Lower lobe of right lung (tissue), 2 donors: ENCODE measurements at regions not wholly inside any gene's neighbourhood (a gene's known extent, or its start where the extent isn't known, plus 50 kb on each side); places are given as distances from the start of the nearest gene placed in this dataset.
A peak's percentile ranks its signal among the peaks of the same experiment; 100 is the strongest.

Experiments used
- ATAC-seq, 2 donors: fragments of 200-7000 bp; cut with Tn5 transposase; one replicate each; pipeline ENCODE4 v1.9.1; 2020 to 2022; ENCODE audit warnings: mild to moderate bottlenecking in 2 of 2, moderate library complexity in 2 of 2
- DNase-seq: peaks from one replicate; pipeline ENCODE4 v3.0.0-alpha.2; 2020
- H3K27ac ChIP-seq: fragments of 200-600 bp; one replicate; pipeline ENCODE4 v1.8.0; 2022
- H3K27me3 ChIP-seq: fragments of 200-600 bp; one replicate; pipeline ENCODE4 v1.8.0; 2022; ENCODE audit warnings: low read depth
- H3K36me3 ChIP-seq: fragments of 200-600 bp; one replicate; pipeline ENCODE4 v1.8.0; 2022; ENCODE audit warnings: mild to moderate bottlenecking
- H3K4me1 ChIP-seq: fragments of 200-600 bp; one replicate; pipeline ENCODE4 v1.8.0; 2022
- H3K4me3 ChIP-seq: fragments of 200-600 bp; one replicate; pipeline ENCODE4 v1.8.0; 2022; ENCODE audit warnings: mild to moderate bottlenecking
- H3K9me3 ChIP-seq: fragments of 200-600 bp; one replicate; pipeline ENCODE4 v1.8.0; 2022
- intact Hi-C: fragments of 100-400 bp; cut with DNase I; formaldehyde crosslinking; loops from one replicate; pipeline ENCODE4 v1.11.0; 2022
- TF ChIP-seq, protein P1 (sequence below): fragments of 200-600 bp; IDR thresholded peaks from one replicate; pipeline ENCODE4 v1.8.0; 2022; ENCODE audit warnings: antibody characterized with exemption, mild to moderate bottlenecking
- donor health status: DM: no; HTN: yes; CAD: no; lungs with severe emphysema.

DNA sequence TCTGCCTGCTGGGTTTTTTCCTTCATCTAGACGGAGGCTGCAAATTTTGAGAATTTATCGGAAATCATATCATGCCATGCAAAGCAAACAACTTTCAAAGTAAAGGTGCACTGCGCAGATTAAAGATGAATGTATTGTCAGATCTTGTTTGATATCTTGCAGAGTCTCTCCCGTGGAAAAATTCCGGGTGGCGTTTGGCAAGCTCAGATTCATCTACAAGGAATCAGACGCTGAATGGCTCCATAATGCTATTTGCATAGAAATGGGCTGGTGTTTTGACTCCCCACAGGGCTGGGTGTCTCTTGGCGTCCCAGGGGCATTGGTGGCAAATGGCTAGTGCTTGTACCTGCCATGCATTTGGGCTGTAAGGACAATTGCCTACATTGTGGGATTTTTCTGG is 274.0 kb downstream of the VRK1 start:
- H3K27me3 ChIP-seq = peaks cover 7% of the 10 kb centered on the region
- TF ChIP-seq, protein P1, sequence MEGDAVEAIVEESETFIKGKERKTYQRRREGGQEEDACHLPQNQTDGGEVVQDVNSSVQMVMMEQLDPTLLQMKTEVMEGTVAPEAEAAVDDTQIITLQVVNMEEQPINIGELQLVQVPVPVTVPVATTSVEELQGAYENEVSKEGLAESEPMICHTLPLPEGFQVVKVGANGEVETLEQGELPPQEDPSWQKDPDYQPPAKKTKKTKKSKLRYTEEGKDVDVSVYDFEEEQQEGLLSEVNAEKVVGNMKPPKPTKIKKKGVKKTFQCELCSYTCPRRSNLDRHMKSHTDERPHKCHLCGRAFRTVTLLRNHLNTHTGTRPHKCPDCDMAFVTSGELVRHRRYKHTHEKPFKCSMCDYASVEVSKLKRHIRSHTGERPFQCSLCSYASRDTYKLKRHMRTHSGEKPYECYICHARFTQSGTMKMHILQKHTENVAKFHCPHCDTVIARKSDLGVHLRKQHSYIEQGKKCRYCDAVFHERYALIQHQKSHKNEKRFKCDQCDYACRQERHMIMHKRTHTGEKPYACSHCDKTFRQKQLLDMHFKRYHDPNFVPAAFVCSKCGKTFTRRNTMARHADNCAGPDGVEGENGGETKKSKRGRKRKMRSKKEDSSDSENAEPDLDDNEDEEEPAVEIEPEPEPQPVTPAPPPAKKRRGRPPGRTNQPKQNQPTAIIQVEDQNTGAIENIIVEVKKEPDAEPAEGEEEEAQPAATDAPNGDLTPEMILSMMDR = no peak
- no peak overlapping the region for H3K27ac ChIP-seq
- ATAC-seq (no peak), DNase-seq (no peak)
- no peaks in the 10 kb centered on the region for H3K36me3 ChIP-seq
- no peak overlapping the region for H3K4me3 ChIP-seq
- intact Hi-C loops = no loop called here
- no peaks in the 10 kb centered on the region for H3K9me3 ChIP-seq
- no peaks in the 10 kb centered on the region for H3K4me1 ChIP-seq

DNA sequence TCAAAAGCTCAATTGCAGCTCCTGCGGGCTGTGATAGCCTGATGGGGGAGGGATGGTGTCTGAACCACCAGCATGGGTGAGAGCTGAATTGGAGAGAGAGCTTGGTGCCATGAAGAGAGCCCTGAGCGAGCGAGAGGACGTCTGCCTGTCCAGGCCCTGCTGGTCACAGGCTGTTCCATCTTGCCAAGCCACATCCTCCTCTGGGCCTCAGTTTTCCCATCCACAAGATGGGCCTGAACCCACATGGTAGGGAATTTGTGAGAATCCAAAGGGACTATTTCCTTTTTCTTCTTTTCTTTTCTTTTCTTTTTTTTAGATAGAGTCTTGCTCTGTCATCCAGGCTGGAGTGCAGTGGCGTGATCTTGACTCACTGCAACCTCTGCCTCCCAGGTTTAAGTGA is 276.4 kb downstream of the VRK1 start:
- DNase-seq = no peak
- Histone ChIP-seq H3K4me3 (no peak overlapping the region), H3K36me3 (no peaks in the 10 kb centered on the region), H3K9me3 (no peaks in the 10 kb centered on the region), H3K27me3 (peaks cover 15% of the 10 kb centered on the region), H3K27ac (no peak overlapping the region), H3K4me1 (no peaks in the 10 kb centered on the region)
- no peak for ATAC-seq
- intact Hi-C loops = no loop called here
- TF ChIP-seq, protein P1 = no peak

DNA sequence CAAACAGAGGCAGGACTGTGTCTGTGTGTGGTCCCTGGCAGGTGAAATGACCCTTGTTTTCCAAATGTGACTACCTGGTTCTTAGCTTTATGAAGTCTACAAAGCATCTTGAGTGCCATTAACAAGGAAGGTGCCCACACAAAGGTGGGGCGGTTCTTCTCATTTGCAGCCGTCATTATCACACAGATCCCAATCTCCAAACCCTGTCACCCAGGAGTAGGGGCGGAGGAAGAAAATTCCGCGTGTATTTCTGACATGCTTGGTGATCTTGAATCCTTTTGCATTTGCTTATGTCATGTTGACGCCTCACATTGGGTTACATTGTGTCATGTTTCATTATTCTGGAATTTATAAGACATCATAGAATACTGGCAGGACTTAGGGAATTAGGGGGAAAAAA is 277.3 kb downstream of the VRK1 start:
- TF ChIP-seq, protein P1 = no peak
- DNase-seq = no peak
- H3K27me3 ChIP-seq = peaks cover 15% of the 10 kb centered on the region
- no peak for ATAC-seq
- intact Hi-C loops = no loop called here
- no peaks in the 10 kb centered on the region for H3K36me3 ChIP-seq
- H3K4me1 ChIP-seq = no peaks in the 10 kb centered on the region
- H3K9me3 ChIP-seq = no peaks in the 10 kb centered on the region
- no peak overlapping the region for H3K27ac ChIP-seq
- no peak overlapping the region for H3K4me3 ChIP-seq

DNA sequence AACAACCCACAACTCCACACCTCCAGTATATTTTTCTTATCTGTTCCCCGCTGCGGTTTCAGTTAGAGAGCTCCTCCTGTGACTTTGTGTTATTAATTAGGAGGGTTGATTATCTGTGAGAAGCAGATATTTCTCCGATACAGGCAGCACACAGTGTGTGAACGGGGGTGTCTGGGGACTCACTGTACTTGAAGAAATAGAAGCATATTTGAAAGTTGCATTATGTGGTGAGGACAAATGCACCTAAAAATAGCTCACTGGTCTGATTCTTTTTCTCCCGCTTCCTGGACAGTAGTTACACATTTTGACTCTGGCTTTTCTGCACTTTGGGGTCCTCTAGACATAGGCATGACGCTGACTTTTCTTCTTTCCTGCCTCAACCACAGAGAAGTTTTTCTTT is 277.7 kb downstream of the VRK1 start:
- no peaks in the 10 kb centered on the region for H3K4me1 ChIP-seq
- H3K27ac ChIP-seq = no peak overlapping the region
- intact Hi-C loops = no loop called here
- no peak overlapping the region for H3K4me3 ChIP-seq
- H3K9me3 ChIP-seq = no peaks in the 10 kb centered on the region
- no peak for DNase-seq
- TF ChIP-seq, protein P1 = no peak
- no peak for ATAC-seq
- no peaks in the 10 kb centered on the region for H3K36me3 ChIP-seq
- H3K27me3 ChIP-seq = peaks cover 15% of the 10 kb centered on the region

DNA sequence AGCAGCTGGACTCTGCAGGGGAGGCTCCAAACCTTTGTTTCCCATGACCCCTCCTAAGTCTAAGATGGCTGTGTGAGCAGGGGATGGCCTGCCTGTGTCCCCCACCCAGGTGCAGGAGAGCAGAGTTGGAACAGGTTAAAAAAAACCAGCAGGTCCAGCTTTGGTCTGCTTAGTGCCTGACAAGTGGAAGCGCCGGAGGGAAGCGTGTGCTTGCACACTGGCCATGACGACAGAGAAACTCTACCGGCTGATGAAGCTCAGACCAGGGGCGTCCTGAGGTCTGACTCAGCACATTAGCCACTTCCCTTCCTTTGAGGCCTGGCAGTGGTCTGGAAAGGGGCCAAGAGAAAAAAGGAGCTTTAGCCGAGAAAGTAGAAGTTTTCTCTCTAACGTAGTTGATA is 280.1 kb downstream of the VRK1 start:
- TF ChIP-seq, protein P1 = no peak
- peak; percentile 40 to 80 for ATAC-seq
- Histone ChIP-seq H3K27me3 (peaks cover 15% of the 10 kb centered on the region), H3K27ac (no peak overlapping the region), H3K9me3 (no peaks in the 10 kb centered on the region), H3K36me3 (no peaks in the 10 kb centered on the region), H3K4me1 (no peaks in the 10 kb centered on the region), H3K4me3 (no peak overlapping the region)
- DNase-seq = peak; percentile 47
- intact Hi-C loops = no loop called here

DNA sequence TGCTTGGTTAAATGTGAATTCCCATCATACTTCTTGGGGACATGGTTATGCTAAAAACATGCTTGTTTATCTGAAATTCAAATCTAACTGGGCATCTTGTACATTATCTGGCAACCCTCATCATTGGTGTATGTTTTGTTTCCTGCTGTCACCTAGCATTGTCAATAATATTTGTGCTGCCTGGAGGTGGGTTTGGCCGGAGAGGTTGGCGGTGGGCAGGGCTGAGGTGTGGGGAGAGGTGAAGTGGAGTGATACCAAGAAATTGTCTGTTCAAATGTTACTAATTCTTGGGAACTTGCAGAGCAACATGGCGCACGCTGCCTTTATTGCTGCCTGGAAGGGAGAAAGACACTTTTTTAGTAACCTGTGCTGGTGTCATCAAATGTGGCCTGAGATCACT is 280.5 kb downstream of the VRK1 start:
- intact Hi-C loops = no loop called here
- ATAC-seq (no peak), DNase-seq (no peak)
- H3K4me1 ChIP-seq = no peaks in the 10 kb centered on the region
- TF ChIP-seq, protein P1 = no peak
- H3K27me3 ChIP-seq = peaks cover 15% of the 10 kb centered on the region
- H3K36me3 ChIP-seq = no peaks in the 10 kb centered on the region
- no peak overlapping the region for H3K4me3 ChIP-seq
- H3K27ac ChIP-seq = no peak overlapping the region
- H3K9me3 ChIP-seq = no peaks in the 10 kb centered on the region
